GM19328 (cell line): ENCODE measurements at regions not wholly inside any gene's neighbourhood (a gene's known extent, or its start where the extent isn't known, plus 50 kb on each side); places are given as distances from the start of the nearest gene placed in this dataset.

Experiments used
- ATAC-seq: cut with Tn5 transposase; IDR thresholded peaks from one replicate; pipeline ENCODE4 v1.9.1; 2021; ENCODE audit warnings: mild to moderate bottlenecking, moderate library complexity; ENCODE audit not compliant: unreplicated experiment

- no peak for ATAC-seq
Observed at GRCh38 chr1:29969576-29969975, 733.3 kb downstream of the PTPRU start.

- ATAC-seq, result no peak
Observed at GRCh38 chr1:29967261-29967660, 730.9 kb downstream of the PTPRU start.

- no peak for ATAC-seq
Observed at GRCh38 chr1:29966526-29967045, 730.3 kb downstream of the PTPRU start.

- ATAC-seq, result no peak
Observed at GRCh38 chr1:29964718-29965533, 728.6 kb downstream of the PTPRU start.

- ATAC-seq, result no peak
Observed at GRCh38 chr1:29963946-29964345, 727.6 kb downstream of the PTPRU start.

- ATAC-seq, result no peak
Observed at GRCh38 chr1:29962831-29963247, 726.5 kb downstream of the PTPRU start.

GRCh38 chr1:29962336-29962735 lies 726.0 kb downstream of the PTPRU start:
- ATAC-seq, result no peak

- no peak for ATAC-seq
Observed at GRCh38 chr1:29961293-29962059, 725.2 kb downstream of the PTPRU start.

GRCh38 chr1:29960876-29961275 lies 724.6 kb downstream of the PTPRU start:
- no peak for ATAC-seq

GRCh38 chr1:29960156-29960755 lies 723.9 kb downstream of the PTPRU start:
- no peak for ATAC-seq

- ATAC-seq, result no peak
Observed at GRCh38 chr1:29959356-29959755, 723.0 kb downstream of the PTPRU start.

- no peak for ATAC-seq
Observed at GRCh38 chr1:29958271-29958670, 721.9 kb downstream of the PTPRU start.

- no peak for ATAC-seq
Observed at GRCh38 chr1:29956349-29957030, 720.2 kb downstream of the PTPRU start.

- no peak for ATAC-seq
Observed at GRCh38 chr1:29954591-29954990, 718.3 kb downstream of the PTPRU start.

GRCh38 chr1:29953961-29954360 lies 717.6 kb downstream of the PTPRU start:
- ATAC-seq, result no peak

GRCh38 chr1:29949676-29950075 lies 713.4 kb downstream of the PTPRU start:
- ATAC-seq, result no peak

GRCh38 chr1:29948581-29948980 lies 712.3 kb downstream of the PTPRU start:
- no peak for ATAC-seq

- no peak for ATAC-seq
Observed at GRCh38 chr1:29946057-29946456, 709.7 kb downstream of the PTPRU start.

- no peak for ATAC-seq
Observed at GRCh38 chr1:29945426-29945825, 709.1 kb downstream of the PTPRU start.

GRCh38 chr1:29944253-29944905 lies 708.1 kb downstream of the PTPRU start:
- ATAC-seq, result no peak
